ENCODE measurements at regions not wholly inside any gene's neighbourhood (a gene's known extent, or its start where the extent isn't known, plus 50 kb on each side); places are given as distances from the start of the nearest gene placed in this dataset.

DNA sequence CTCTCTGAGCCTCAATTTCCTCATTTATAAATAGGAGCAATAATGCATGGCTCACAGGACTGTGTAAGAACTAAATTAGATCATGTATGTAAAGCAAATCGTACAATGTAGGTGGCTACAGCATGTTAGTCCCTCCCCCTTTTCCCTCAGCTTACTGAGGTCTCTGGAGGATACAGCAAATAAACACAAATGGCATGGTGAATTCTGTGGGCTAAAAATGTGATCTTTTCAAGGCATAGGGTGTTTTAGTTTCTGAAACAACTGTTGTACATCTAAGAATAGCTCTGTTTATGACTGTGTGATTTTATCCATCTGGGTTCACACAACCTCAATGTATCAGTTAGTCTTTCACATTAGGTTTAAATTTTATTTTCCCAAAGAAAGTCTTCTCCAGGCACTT lies 121.2 kb upstream of the PLEKHG7 start:
- TF ChIP-seq ZC3H10 (CRISPR knock-in tag; IDR thresholded peaks at IDR 0.05), result no peak
- TF ChIP-seq TOX (CRISPR knock-in tag; IDR thresholded peaks at IDR 0.05; ENCODE audit: borderline replicate concordance), result no peak
- no peak for TF ChIP-seq ZFP3 (CRISPR knock-in tag; IDR thresholded peaks at IDR 0.05)
- TF ChIP-seq ESRRG (CRISPR knock-in tag; IDR thresholded peaks at IDR 0.05), result no peak
- TF ChIP-seq SNAI2 (CRISPR knock-in tag; IDR thresholded peaks at IDR 0.05), result no peak
- TF ChIP-seq ARNTL (CRISPR knock-in tag; IDR thresholded peaks at IDR 0.05; ENCODE audit: borderline replicate concordance, low read depth), result no peak
- no peak for TF ChIP-seq ZNF70 (CRISPR knock-in tag; IDR thresholded peaks at IDR 0.05)
- no peak for TF ChIP-seq OSR1 (CRISPR knock-in tag; IDR thresholded peaks at IDR 0.05)
- TF ChIP-seq GLIS3 (CRISPR knock-in tag; IDR thresholded peaks at IDR 0.05), result no peak
- no peak for ATAC-seq

DNA sequence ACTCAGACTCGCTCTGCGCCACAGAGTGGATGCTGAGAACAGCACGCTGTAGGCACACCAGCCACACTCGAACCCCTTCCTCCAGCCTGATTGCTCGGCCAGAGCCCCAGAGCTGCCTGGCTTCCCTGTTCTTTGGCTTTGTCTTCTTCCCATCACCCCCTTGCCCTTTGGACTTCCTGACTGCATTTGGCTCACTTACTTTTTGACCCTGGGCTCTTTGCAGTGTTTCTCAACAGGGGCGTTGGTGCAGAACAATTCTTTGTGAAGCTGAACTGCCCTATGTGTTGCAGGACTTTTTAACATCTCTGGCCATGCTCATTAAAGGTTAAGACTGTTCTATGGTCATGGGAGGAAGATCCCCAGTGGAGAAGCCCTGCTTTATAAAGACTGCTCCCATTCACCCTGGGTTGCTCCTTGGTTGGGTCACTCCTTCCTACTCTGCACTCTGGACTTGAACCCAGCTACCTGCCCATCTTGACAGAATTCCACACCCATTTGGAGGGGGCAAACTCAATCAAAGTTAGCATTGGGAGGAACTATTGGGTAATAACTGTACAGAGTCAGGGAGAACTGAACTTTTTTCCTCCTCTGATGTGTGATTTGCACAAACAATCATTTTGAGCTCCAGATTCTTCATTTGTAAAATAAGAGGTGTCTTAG lies 127.7 kb upstream of the PLEKHG7 start:
- ATAC-seq, result no peak
- TF ChIP-seq, protein P1, sequence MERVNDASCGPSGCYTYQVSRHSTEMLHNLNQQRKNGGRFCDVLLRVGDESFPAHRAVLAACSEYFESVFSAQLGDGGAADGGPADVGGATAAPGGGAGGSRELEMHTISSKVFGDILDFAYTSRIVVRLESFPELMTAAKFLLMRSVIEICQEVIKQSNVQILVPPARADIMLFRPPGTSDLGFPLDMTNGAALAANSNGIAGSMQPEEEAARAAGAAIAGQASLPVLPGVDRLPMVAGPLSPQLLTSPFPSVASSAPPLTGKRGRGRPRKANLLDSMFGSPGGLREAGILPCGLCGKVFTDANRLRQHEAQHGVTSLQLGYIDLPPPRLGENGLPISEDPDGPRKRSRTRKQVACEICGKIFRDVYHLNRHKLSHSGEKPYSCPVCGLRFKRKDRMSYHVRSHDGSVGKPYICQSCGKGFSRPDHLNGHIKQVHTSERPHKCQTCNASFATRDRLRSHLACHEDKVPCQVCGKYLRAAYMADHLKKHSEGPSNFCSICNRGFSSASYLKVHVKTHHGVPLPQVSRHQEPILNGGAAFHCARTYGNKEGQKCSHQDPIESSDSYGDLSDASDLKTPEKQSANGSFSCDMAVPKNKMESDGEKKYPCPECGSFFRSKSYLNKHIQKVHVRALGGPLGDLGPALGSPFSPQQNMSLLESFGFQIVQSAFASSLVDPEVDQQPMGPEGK (CRISPR knock-in tag; IDR thresholded peaks at IDR 0.05; ENCODE audit: borderline replicate concordance), result no peak
- TF ChIP-seq CSDC2 (CRISPR knock-in tag; IDR thresholded peaks at IDR 0.05), result no peak
- no peak for TF ChIP-seq ZNF565 (CRISPR knock-in tag; conservative IDR thresholded peaks at IDR 0.05; ENCODE audit: low read depth)
- TF ChIP-seq ARNTL (CRISPR knock-in tag; IDR thresholded peaks at IDR 0.05; ENCODE audit: borderline replicate concordance, low read depth), result no peak
- TF ChIP-seq ZNF8 (CRISPR knock-in tag; IDR thresholded peaks at IDR 0.05), result no peak
- TF ChIP-seq ESRRG (CRISPR knock-in tag; IDR thresholded peaks at IDR 0.05), result no peak
- TF ChIP-seq, protein P2, sequence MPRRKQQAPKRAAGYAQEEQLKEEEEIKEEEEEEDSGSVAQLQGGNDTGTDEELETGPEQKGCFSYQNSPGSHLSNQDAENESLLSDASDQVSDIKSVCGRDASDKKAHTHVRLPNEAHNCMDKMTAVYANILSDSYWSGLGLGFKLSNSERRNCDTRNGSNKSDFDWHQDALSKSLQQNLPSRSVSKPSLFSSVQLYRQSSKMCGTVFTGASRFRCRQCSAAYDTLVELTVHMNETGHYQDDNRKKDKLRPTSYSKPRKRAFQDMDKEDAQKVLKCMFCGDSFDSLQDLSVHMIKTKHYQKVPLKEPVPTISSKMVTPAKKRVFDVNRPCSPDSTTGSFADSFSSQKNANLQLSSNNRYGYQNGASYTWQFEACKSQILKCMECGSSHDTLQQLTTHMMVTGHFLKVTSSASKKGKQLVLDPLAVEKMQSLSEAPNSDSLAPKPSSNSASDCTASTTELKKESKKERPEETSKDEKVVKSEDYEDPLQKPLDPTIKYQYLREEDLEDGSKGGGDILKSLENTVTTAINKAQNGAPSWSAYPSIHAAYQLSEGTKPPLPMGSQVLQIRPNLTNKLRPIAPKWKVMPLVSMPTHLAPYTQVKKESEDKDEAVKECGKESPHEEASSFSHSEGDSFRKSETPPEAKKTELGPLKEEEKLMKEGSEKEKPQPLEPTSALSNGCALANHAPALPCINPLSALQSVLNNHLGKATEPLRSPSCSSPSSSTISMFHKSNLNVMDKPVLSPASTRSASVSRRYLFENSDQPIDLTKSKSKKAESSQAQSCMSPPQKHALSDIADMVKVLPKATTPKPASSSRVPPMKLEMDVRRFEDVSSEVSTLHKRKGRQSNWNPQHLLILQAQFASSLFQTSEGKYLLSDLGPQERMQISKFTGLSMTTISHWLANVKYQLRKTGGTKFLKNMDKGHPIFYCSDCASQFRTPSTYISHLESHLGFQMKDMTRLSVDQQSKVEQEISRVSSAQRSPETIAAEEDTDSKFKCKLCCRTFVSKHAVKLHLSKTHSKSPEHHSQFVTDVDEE (CRISPR knock-in tag; IDR thresholded peaks at IDR 0.05), result no peak
- no peak for TF ChIP-seq BACH2 (CRISPR knock-in tag; IDR thresholded peaks at IDR 0.05; ENCODE audit: borderline replicate concordance)
- no peak for TF ChIP-seq SNAI2 (CRISPR knock-in tag; IDR thresholded peaks at IDR 0.05)
- TF ChIP-seq RARB (CRISPR knock-in tag; IDR thresholded peaks at IDR 0.05), result no peak
- TF ChIP-seq, protein P3, sequence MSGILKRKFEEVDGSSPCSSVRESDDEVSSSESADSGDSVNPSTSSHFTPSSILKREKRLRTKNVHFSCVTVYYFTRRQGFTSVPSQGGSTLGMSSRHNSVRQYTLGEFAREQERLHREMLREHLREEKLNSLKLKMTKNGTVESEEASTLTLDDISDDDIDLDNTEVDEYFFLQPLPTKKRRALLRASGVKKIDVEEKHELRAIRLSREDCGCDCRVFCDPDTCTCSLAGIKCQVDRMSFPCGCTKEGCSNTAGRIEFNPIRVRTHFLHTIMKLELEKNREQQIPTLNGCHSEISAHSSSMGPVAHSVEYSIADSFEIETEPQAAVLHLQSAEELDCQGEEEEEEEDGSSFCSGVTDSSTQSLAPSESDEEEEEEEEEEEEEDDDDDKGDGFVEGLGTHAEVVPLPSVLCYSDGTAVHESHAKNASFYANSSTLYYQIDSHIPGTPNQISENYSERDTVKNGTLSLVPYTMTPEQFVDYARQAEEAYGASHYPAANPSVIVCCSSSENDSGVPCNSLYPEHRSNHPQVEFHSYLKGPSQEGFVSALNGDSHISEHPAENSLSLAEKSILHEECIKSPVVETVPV (CRISPR knock-in tag; IDR thresholded peaks at IDR 0.05), result no peak
- no peak for TF ChIP-seq TCF4 (CRISPR knock-in tag; IDR thresholded peaks at IDR 0.05; ENCODE audit: borderline replicate concordance)
- no peak for TF ChIP-seq ZNF70 (CRISPR knock-in tag; IDR thresholded peaks at IDR 0.05)
- no peak for TF ChIP-seq GLIS3 (CRISPR knock-in tag; IDR thresholded peaks at IDR 0.05)
- TF ChIP-seq, protein P4, sequence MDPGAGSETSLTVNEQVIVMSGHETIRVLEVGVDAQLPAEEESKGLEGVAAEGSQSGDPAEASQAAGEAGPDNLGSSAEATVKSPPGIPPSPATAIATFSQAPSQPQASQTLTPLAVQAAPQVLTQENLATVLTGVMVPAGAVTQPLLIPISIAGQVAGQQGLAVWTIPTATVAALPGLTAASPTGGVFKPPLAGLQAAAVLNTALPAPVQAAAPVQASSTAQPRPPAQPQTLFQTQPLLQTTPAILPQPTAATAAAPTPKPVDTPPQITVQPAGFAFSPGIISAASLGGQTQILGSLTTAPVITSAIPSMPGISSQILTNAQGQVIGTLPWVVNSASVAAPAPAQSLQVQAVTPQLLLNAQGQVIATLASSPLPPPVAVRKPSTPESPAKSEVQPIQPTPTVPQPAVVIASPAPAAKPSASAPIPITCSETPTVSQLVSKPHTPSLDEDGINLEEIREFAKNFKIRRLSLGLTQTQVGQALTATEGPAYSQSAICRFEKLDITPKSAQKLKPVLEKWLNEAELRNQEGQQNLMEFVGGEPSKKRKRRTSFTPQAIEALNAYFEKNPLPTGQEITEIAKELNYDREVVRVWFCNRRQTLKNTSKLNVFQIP (CRISPR knock-in tag; IDR thresholded peaks at IDR 0.05; ENCODE audit: borderline replicate concordance, low read depth), result no peak

DNA sequence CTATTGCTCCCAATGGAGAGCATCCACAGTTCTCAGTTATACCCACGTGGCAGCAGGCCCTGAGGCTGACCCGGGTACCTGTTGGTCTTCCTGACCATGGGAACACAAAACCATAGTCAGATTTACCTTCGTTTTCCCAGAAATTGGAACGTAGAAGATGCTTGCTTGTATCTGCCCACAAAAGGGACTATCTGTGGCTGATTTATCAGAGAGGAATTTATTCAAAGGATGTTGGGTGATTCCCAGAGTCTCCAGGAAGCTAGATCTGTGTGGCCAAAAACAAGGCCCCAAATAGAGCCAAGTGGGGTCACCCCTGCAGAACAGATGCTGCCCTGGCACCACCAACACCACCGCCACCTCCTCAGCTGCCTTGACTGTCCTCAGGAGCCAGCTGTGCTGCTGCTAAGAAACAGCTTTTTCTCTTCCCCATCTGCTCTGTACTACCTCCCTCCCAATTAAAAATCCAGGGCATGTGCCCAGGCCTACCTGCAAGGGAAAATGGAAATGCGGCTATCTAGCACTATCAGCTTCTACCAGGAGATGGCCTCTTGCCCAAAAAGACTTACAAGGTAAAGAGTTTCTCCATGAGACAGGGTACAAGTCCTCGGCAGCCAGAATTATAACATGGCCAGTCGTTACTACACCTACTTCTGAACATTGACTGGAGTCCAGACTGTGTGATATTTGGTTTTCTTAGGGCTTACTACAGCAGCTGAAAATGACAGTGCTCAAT lies 128.6 kb upstream of the PLEKHG7 start:
- TF ChIP-seq ZFP30 (CRISPR knock-in tag; IDR thresholded peaks at IDR 0.05) (no peak), ZC3H10 (CRISPR knock-in tag; IDR thresholded peaks at IDR 0.05) (no peak), CSDC2 (CRISPR knock-in tag; IDR thresholded peaks at IDR 0.05) (no peak), ZNF565 (CRISPR knock-in tag; conservative IDR thresholded peaks at IDR 0.05; ENCODE audit: low read depth) (no peak), ZNF70 (CRISPR knock-in tag; IDR thresholded peaks at IDR 0.05) (no peak), GLIS3 (CRISPR knock-in tag; IDR thresholded peaks at IDR 0.05) (no peak), ARNTL (CRISPR knock-in tag; IDR thresholded peaks at IDR 0.05; ENCODE audit: borderline replicate concordance, low read depth) (no peak), BACH2 (CRISPR knock-in tag; IDR thresholded peaks at IDR 0.05; ENCODE audit: borderline replicate concordance) (no peak), TCF4 (CRISPR knock-in tag; IDR thresholded peaks at IDR 0.05; ENCODE audit: borderline replicate concordance) (no peak), ZNF8 (CRISPR knock-in tag; IDR thresholded peaks at IDR 0.05) (no peak), ESRRG (CRISPR knock-in tag; IDR thresholded peaks at IDR 0.05) (no peak), SNAI2 (CRISPR knock-in tag; IDR thresholded peaks at IDR 0.05) (no peak), ZFP3 (CRISPR knock-in tag; IDR thresholded peaks at IDR 0.05) (no peak), PPARA (CRISPR knock-in tag; IDR thresholded peaks at IDR 0.05; ENCODE audit: borderline replicate concordance) (no peak)
- TF ChIP-seq, protein P5, sequence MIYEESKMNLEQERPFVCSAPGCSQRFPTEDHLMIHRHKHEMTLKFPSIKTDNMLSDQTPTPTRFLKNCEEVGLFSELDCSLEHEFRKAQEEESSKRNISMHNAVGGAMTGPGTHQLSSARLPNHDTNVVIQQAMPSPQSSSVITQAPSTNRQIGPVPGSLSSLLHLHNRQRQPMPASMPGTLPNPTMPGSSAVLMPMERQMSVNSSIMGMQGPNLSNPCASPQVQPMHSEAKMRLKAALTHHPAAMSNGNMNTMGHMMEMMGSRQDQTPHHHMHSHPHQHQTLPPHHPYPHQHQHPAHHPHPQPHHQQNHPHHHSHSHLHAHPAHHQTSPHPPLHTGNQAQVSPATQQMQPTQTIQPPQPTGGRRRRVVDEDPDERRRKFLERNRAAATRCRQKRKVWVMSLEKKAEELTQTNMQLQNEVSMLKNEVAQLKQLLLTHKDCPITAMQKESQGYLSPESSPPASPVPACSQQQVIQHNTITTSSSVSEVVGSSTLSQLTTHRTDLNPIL (CRISPR knock-in tag; IDR thresholded peaks at IDR 0.05; ENCODE audit: low read depth), result no peak
- TF ChIP-seq, protein P4 (CRISPR knock-in tag; IDR thresholded peaks at IDR 0.05; ENCODE audit: borderline replicate concordance, low read depth), result no peak
- ATAC-seq, result peak; percentile 72

Measured in SK-N-SH treated with all-trans-retinoic acid at 6 μM for 48 hours (cell line).